ENCODE measurements at regions not wholly inside any gene's neighbourhood (a gene's known extent, or its start where the extent isn't known, plus 50 kb on each side); places are given as distances from the start of the nearest gene placed in this dataset.

GRCh38 chr14:53381895-53382294 is 228.8 kb upstream of the DDHD1 start:
- Histone ChIP-seq H3K4me3 (ENCODE audit: low read length) (no peak overlapping the region), H3K9me2 (replicated peaks; ENCODE audit: control insufficient read depth, low read length) (no peaks in the 10 kb centered on the region)

GRCh38 chr14:53380867-53381225 is 227.7 kb upstream of the DDHD1 start:
- H3K36me3 ChIP-seq (ENCODE audit: control insufficient read depth, low read length) = no peaks in the 10 kb centered on the region
- H3K27ac ChIP-seq (ENCODE audit: low read depth, low read length) = no peak overlapping the region
- H3K4me2 ChIP-seq (ENCODE audit: low read length) = no peak overlapping the region
- no peak overlapping the region for H3K4me3 ChIP-seq (ENCODE audit: low read length)
- H3K9me3 ChIP-seq (ENCODE audit: control insufficient read depth, insufficient read depth, low read length) = no peaks in the 10 kb centered on the region
- H3K27me3 ChIP-seq (ENCODE audit: control insufficient read depth, low read length) = no peaks in the 10 kb centered on the region
- TF ChIP-seq EZH2phosphoT487 (IDR thresholded peaks at IDR 0.05; ENCODE audit: borderline replicate concordance, low read length) (no peak), CTCF (IDR thresholded peaks at IDR 0.05; ENCODE audit: low read depth, low read length, poor library complexity, severe bottlenecking) (no peak)
- H3F3A ChIP-seq (ENCODE audit: control insufficient read depth, insufficient read depth) = no peaks in the 10 kb centered on the region
- H3K79me2 ChIP-seq (ENCODE audit: control insufficient read depth, low read length) = no peaks in the 10 kb centered on the region
- H3K4me1 ChIP-seq (ENCODE audit: control insufficient read depth, low read length) = no peaks in the 10 kb centered on the region
- no peaks in the 10 kb centered on the region for H4K20me1 ChIP-seq (ENCODE audit: control insufficient read depth, insufficient read depth, low read depth, low read length)
- no peaks in the 10 kb centered on the region for H3K9me2 ChIP-seq (replicated peaks; ENCODE audit: control insufficient read depth, low read length)

More at GRCh38 chr14:53381895-53382294, 228.8 kb upstream of the DDHD1 start:
- Histone ChIP-seq H3F3A (ENCODE audit: control insufficient read depth, insufficient read depth) (no peaks in the 10 kb centered on the region), H3K36me3 (ENCODE audit: control insufficient read depth, low read length) (no peaks in the 10 kb centered on the region), H3K79me2 (ENCODE audit: control insufficient read depth, low read length) (no peaks in the 10 kb centered on the region), H3K27ac (ENCODE audit: low read depth, low read length) (no peak overlapping the region), H3K9me3 (ENCODE audit: control insufficient read depth, insufficient read depth, low read length) (no peaks in the 10 kb centered on the region), H3K4me1 (ENCODE audit: control insufficient read depth, low read length) (no peaks in the 10 kb centered on the region), H4K20me1 (ENCODE audit: control insufficient read depth, insufficient read depth, low read depth, low read length) (no peaks in the 10 kb centered on the region), H3K27me3 (ENCODE audit: control insufficient read depth, low read length) (no peaks in the 10 kb centered on the region), H3K4me2 (ENCODE audit: low read length) (no peak overlapping the region)
- TF ChIP-seq CTCF (IDR thresholded peaks at IDR 0.05; ENCODE audit: low read depth, low read length, poor library complexity, severe bottlenecking) (no peak), EZH2phosphoT487 (IDR thresholded peaks at IDR 0.05; ENCODE audit: borderline replicate concordance, low read length) (no peak)

GRCh38 chr14:53380052-53380866 is 227.1 kb upstream of the DDHD1 start:
- Histone ChIP-seq H3K4me3 (ENCODE audit: low read length) (no peak overlapping the region), H3K27ac (ENCODE audit: low read depth, low read length) (no peak overlapping the region), H4K20me1 (ENCODE audit: control insufficient read depth, insufficient read depth, low read depth, low read length) (no peaks in the 10 kb centered on the region), H3K79me2 (ENCODE audit: control insufficient read depth, low read length) (no peaks in the 10 kb centered on the region), H3F3A (ENCODE audit: control insufficient read depth, insufficient read depth) (no peaks in the 10 kb centered on the region), H3K9me2 (replicated peaks; ENCODE audit: control insufficient read depth, low read length) (no peaks in the 10 kb centered on the region), H3K4me1 (ENCODE audit: control insufficient read depth, low read length) (no peaks in the 10 kb centered on the region), H3K9me3 (ENCODE audit: control insufficient read depth, insufficient read depth, low read length) (no peaks in the 10 kb centered on the region), H3K36me3 (ENCODE audit: control insufficient read depth, low read length) (no peaks in the 10 kb centered on the region), H3K27me3 (ENCODE audit: control insufficient read depth, low read length) (no peaks in the 10 kb centered on the region), H3K4me2 (ENCODE audit: low read length) (no peak overlapping the region)
- TF ChIP-seq EZH2phosphoT487 (IDR thresholded peaks at IDR 0.05; ENCODE audit: borderline replicate concordance, low read length) (no peak), CTCF (IDR thresholded peaks at IDR 0.05; ENCODE audit: low read depth, low read length, poor library complexity, severe bottlenecking) (no peak)

Measured in DOHH2 (cell line).